ENCODE measurements at regions not wholly inside any gene's neighbourhood (a gene's known extent, or its start where the extent isn't known, plus 50 kb on each side); places are given as distances from the start of the nearest gene placed in this dataset.

GRCh38 chr12:115630136-115630535 is 647.4 kb downstream of the MED13L start:
- no peak overlapping the region for H3K4me3 ChIP-seq
- no peaks in the 10 kb centered on the region for H3K9me3 ChIP-seq
- no peaks in the 10 kb centered on the region for H3K27me3 ChIP-seq (replicated peaks; ENCODE audit: insufficient read depth)
- TF ChIP-seq, protein P1, sequence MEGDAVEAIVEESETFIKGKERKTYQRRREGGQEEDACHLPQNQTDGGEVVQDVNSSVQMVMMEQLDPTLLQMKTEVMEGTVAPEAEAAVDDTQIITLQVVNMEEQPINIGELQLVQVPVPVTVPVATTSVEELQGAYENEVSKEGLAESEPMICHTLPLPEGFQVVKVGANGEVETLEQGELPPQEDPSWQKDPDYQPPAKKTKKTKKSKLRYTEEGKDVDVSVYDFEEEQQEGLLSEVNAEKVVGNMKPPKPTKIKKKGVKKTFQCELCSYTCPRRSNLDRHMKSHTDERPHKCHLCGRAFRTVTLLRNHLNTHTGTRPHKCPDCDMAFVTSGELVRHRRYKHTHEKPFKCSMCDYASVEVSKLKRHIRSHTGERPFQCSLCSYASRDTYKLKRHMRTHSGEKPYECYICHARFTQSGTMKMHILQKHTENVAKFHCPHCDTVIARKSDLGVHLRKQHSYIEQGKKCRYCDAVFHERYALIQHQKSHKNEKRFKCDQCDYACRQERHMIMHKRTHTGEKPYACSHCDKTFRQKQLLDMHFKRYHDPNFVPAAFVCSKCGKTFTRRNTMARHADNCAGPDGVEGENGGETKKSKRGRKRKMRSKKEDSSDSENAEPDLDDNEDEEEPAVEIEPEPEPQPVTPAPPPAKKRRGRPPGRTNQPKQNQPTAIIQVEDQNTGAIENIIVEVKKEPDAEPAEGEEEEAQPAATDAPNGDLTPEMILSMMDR (IDR thresholded peaks at IDR 0.05): no peak
- no peaks in the 10 kb centered on the region for H3K36me3 ChIP-seq
- H3K4me1 ChIP-seq (ENCODE audit: control insufficient read depth in 1 of 2, low read depth in 2 of 2): no peaks in the 10 kb centered on the region
- no peak overlapping the region for H3K27ac ChIP-seq
- ATAC-seq (ENCODE audit: insufficient number of reproducible peaks, low FRiP score, low read depth): no peak
- no peak for DNase-seq (ENCODE audit: low spot score)

- no peaks in the 10 kb centered on the region for H3K9me3 ChIP-seq
- H3K27me3 ChIP-seq (replicated peaks; ENCODE audit: insufficient read depth): no peaks in the 10 kb centered on the region
- no peaks in the 10 kb centered on the region for H3K36me3 ChIP-seq
- H3K27ac ChIP-seq: no peak overlapping the region
- no peak for DNase-seq (ENCODE audit: low spot score)
- H3K4me3 ChIP-seq: no peak overlapping the region
- ATAC-seq (ENCODE audit: insufficient number of reproducible peaks, low FRiP score, low read depth): no peak
- TF ChIP-seq, protein P1 (IDR thresholded peaks at IDR 0.05): no peak
- H3K4me1 ChIP-seq (ENCODE audit: control insufficient read depth in 1 of 2, low read depth in 2 of 2): no peaks in the 10 kb centered on the region
Measured at GRCh38 chr12:115626210-115626609, 651.3 kb downstream of the MED13L start.

- H3K27me3 ChIP-seq (replicated peaks; ENCODE audit: insufficient read depth): no peaks in the 10 kb centered on the region
- TF ChIP-seq, protein P1 (IDR thresholded peaks at IDR 0.05): no peak
- H3K27ac ChIP-seq: no peak overlapping the region
- H3K36me3 ChIP-seq: no peaks in the 10 kb centered on the region
- no peaks in the 10 kb centered on the region for H3K9me3 ChIP-seq
- no peak for ATAC-seq (ENCODE audit: insufficient number of reproducible peaks, low FRiP score, low read depth)
- no peak overlapping the region for H3K4me3 ChIP-seq
- no peaks in the 10 kb centered on the region for H3K4me1 ChIP-seq (ENCODE audit: control insufficient read depth in 1 of 2, low read depth in 2 of 2)
- DNase-seq (ENCODE audit: low spot score): no peak
Measured at GRCh38 chr12:115623764-115624334, 653.6 kb downstream of the MED13L start.

DNA sequence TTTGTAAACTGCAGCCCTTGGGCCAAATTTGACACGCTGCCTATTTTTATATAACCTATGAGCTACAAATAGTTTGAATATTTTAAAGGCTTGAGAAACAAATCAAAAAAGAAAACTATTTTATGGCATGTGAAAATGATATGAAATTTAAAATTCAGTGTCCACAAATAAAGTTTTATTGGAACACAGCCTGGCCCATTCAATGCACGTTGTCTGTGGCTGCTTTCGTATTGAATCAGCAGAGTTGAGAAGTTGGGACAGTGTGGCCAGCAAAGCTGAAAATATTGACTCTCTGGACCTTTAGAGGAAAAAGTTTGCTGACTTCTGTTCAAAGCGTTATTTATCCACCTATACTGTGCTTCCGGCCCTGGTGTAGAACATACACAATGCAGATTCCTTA is 654.2 kb downstream of the MED13L start:
- ATAC-seq (ENCODE audit: insufficient number of reproducible peaks, low FRiP score, low read depth) (no peak), DNase-seq (ENCODE audit: low spot score) (no peak)
- Histone ChIP-seq H3K9me3 (no peaks in the 10 kb centered on the region), H3K4me1 (ENCODE audit: control insufficient read depth in 1 of 2, low read depth in 2 of 2) (no peaks in the 10 kb centered on the region), H3K4me3 (no peak overlapping the region), H3K27me3 (replicated peaks; ENCODE audit: insufficient read depth) (no peaks in the 10 kb centered on the region), H3K36me3 (no peaks in the 10 kb centered on the region), H3K27ac (no peak overlapping the region)
- TF ChIP-seq, protein P1 (IDR thresholded peaks at IDR 0.05): no peak

GRCh38 chr12:115620816-115621215 is 656.7 kb downstream of the MED13L start:
- Histone ChIP-seq H3K27ac (no peak overlapping the region), H3K27me3 (replicated peaks; ENCODE audit: insufficient read depth) (no peaks in the 10 kb centered on the region)
- TF ChIP-seq, protein P1 (IDR thresholded peaks at IDR 0.05): no peak

More at GRCh38 chr12:115620816-115621215, 656.7 kb downstream of the MED13L start:
- Histone ChIP-seq H3K9me3 (no peaks in the 10 kb centered on the region), H3K36me3 (no peaks in the 10 kb centered on the region), H3K4me3 (no peak overlapping the region), H3K4me1 (ENCODE audit: control insufficient read depth in 1 of 2, low read depth in 2 of 2) (no peaks in the 10 kb centered on the region)
- no peak for DNase-seq (ENCODE audit: low spot score)
- ATAC-seq (ENCODE audit: insufficient number of reproducible peaks, low FRiP score, low read depth): no peak

Data from thoracic aorta (tissue), 2 donors.